RWPE1 (cell line): ENCODE measurements at regions not wholly inside any gene's neighbourhood (a gene's known extent, or its start where the extent isn't known, plus 50 kb on each side); places are given as distances from the start of the nearest gene placed in this dataset.

Experiments
- CTCF ChIA-PET: fragments of 350-600 bp; sonication (Branson Sonifier 250); formaldehyde crosslinking; extraction: SDS; loops from one replicate; lab custom pipeline; 2021; lab: Yijun Ruan, JAX
- POLR2A ChIA-PET: fragments of 400-600 bp; formaldehyde crosslinking; extraction: SDS; loops from one replicate; lab custom pipeline; 2020; ENCODE audit warnings: antibody characterized with exemption; ENCODE audit not compliant: low non-redundant PET; lab: Yijun Ruan, JAX
- DNase-seq: peaks from one replicate; pipeline ENCODE4 v3.0.0; 2012; ENCODE audit warnings: low spot score
- H3K27ac ChIP-seq: fragments of 450-650 bp; 2 replicates; pipeline ENCODE4 v1.5.1; 2017
- CTCF ChIP-seq: fragments of 450-650 bp; conservative IDR thresholded peaks from 2 replicates; pipeline ENCODE4 v1.5.1; 2017; ENCODE audit warnings: low read depth, mild to moderate bottlenecking

- ChIA-PET POLR2A (no interaction called here), CTCF (no interaction called here)
- no peak overlapping the region for H3K27ac ChIP-seq
- no peak for DNase-seq
- TF ChIP-seq CTCF = no peak
Measured at GRCh38 chr3:184440151-184440550, 60.3 kb downstream of the CHRD start.

- ChIA-PET CTCF (interaction anchor here (0.6 to 0.7 kb wide), 2 partner anchors 17 to 336 kb away, joined by 3 read pairs; no protein-coding TSS in a partner anchor), POLR2A (no interaction called here)
- no peak for TF ChIP-seq CTCF
- no peak for DNase-seq
- H3K27ac ChIP-seq = no peak overlapping the region
Measured at GRCh38 chr3:184441202-184441900, 61.5 kb downstream of the CHRD start.

- ChIA-PET CTCF (interaction anchor here (0.6 to 1.5 kb wide), 4 partner anchors 16 to 49 kb away, joined by 3 to 5 read pairs (median 4); no protein-coding TSS in a partner anchor), POLR2A (no interaction called here)
- no peak overlapping the region for H3K27ac ChIP-seq
Measured at GRCh38 chr3:184443364-184443763, 63.5 kb downstream of the CHRD start.

GRCh38 chr3:184443831-184444230 is 64.0 kb downstream of the CHRD start:
- TF ChIP-seq CTCF = no peak
- ChIA-PET POLR2A (no interaction called here), CTCF (interaction anchor here (0.7 to 1.5 kb wide), 3 partner anchors 17 to 30 kb away, joined by 3 to 5 read pairs (median 4); no protein-coding TSS in a partner anchor)
- no peak overlapping the region for H3K27ac ChIP-seq
- DNase-seq = no peak

More at GRCh38 chr3:184443364-184443763, 63.5 kb downstream of the CHRD start:
- DNase-seq = peak; percentile 34
- no peak for TF ChIP-seq CTCF

- ChIA-PET POLR2A (no interaction called here), CTCF (interaction anchor here (0.9 kb wide), 1 partner anchor 54 kb away, joined by 5 read pairs; no protein-coding TSS in a partner anchor)
- peak; percentile 77 for DNase-seq
- H3K27ac ChIP-seq = peak overlapping the region; percentile 83
- TF ChIP-seq CTCF = no peak
Measured at GRCh38 chr3:184448321-184449160, 68.7 kb downstream of the CHRD start.

GRCh38 chr3:184449161-184449515 is 69.3 kb downstream of the CHRD start:
- ChIA-PET CTCF (no interaction called here), POLR2A (no interaction called here)
- peak overlapping the region; percentile 83 for H3K27ac ChIP-seq
- no peak for TF ChIP-seq CTCF
- DNase-seq = no peak
